ENCODE measurements at regions not wholly inside any gene's neighbourhood (a gene's known extent, or its start where the extent isn't known, plus 50 kb on each side); places are given as distances from the start of the nearest gene placed in this dataset.

- TF ChIP-seq POLR2AphosphoS5 (IDR thresholded peaks at IDR 0.05; ENCODE audit: low read depth, low read length) (no peak), SIN3A (IDR thresholded peaks at IDR 0.05; ENCODE audit: borderline replicate concordance, insufficient read depth, low read length) (no peak)
Measured at GRCh38 chr4:81678801-81679200, 207.1 kb upstream of the RASGEF1B start.
